ENCODE measurements at regions not wholly inside any gene's neighbourhood (a gene's known extent, or its start where the extent isn't known, plus 50 kb on each side); places are given as distances from the start of the nearest gene placed in this dataset.

- Histone ChIP-seq H4K91ac (replicated peaks; ENCODE audit: insufficient read length, low read length) (no peak overlapping the region), H4K8ac (ENCODE audit: extremely low read depth, insufficient read depth, low read length) (no peak overlapping the region), H4K5ac (ENCODE audit: insufficient read length, low read depth, low read length) (no peak overlapping the region), H2AFZ (ENCODE audit: low read length) (no peak overlapping the region), H3K36me3 (ENCODE audit: control insufficient read depth in 2 of 4, insufficient read depth in 4 of 4, low read length in 3 of 4) (no peaks in the 10 kb centered on the region), H3K79me2 (ENCODE audit: control insufficient read depth in 1 of 2, insufficient read depth in 2 of 2, low read length in 2 of 2) (no peaks in the 10 kb centered on the region), H3K79me1 (ENCODE audit: low read depth, low read length) (no peaks in the 10 kb centered on the region), H3K23me2 (ENCODE audit: low read depth, low read length) (no peaks in the 10 kb centered on the region), H3K4me3 (ENCODE audit: extremely low read depth in 1 of 4, insufficient read depth in 2 of 4, low read depth in 3 of 4, low read length in 4 of 4) (no peak overlapping the region), H3K4me1 (replicated peaks in 1 of 4; ENCODE audit: control insufficient read depth in 3 of 4, insufficient read depth in 4 of 4, low read length in 3 of 4) (peaks cover 0 to 3% (median 0%) of the 10 kb centered on the region in 4 experiments; a peak in 1 of 7 replicates), H2AK5ac (ENCODE audit: low read depth, low read length) (no peak overlapping the region), H3K9me3 (ENCODE audit: insufficient read depth in 2 of 2, low read depth in 1 of 2, low read length in 1 of 2) (no peaks in the 10 kb centered on the region), H3K14ac (ENCODE audit: insufficient read length) (no peak overlapping the region), H3K27me3 (replicated peaks in 1 of 4; ENCODE audit: control insufficient read depth in 3 of 4, extremely low read depth in 1 of 4, insufficient read depth in 3 of 4, low read length in 3 of 4) (peaks cover 0 to 1% (median 0%) of the 10 kb centered on the region in 4 experiments; a peak in 1 of 7 replicates), H2BK5ac (ENCODE audit: low read depth, low read length) (no peak overlapping the region), H3K9ac (replicated peaks in 1 of 4; ENCODE audit: extremely low read depth in 1 of 4, low read depth in 3 of 4, low read length in 3 of 4) (no peak overlapping the region), H2BK20ac (ENCODE audit: low read length) (no peak overlapping the region), H3K18ac (ENCODE audit: extremely low read depth, low read length) (no peak overlapping the region), H3K23ac (ENCODE audit: insufficient read length) (no peak overlapping the region), H2BK12ac (ENCODE audit: low read depth, low read length) (no peak overlapping the region), H3K4me2 (ENCODE audit: insufficient read depth in 1 of 2, low read depth in 2 of 2, low read length in 2 of 2) (no peak overlapping the region), H4K20me1 (replicated peaks in 1 of 2; ENCODE audit: control insufficient read depth in 1 of 2, insufficient read depth in 2 of 2, low read length in 2 of 2) (no peaks in the 10 kb centered on the region), H3K27ac (ENCODE audit: low read depth, low read length) (no peak overlapping the region), H2BK15ac (ENCODE audit: low read length) (no peak overlapping the region), H3K56ac (replicated peaks; ENCODE audit: insufficient read length, low read depth, low read length) (no peak overlapping the region), H2BK120ac (replicated peaks; ENCODE audit: low read depth, low read length) (no peak overlapping the region), H3K4ac (replicated peaks; ENCODE audit: insufficient read length, low read depth, low read length) (no peak overlapping the region)
- POLR2A ChIA-PET (ENCODE audit: partially characterized antibody) = no interaction called here
- FAIRE-seq (no peak), DNase-seq (ENCODE audit: low read depth in 1 of 2, low spot score in 2 of 2) (no peak)
- WGBS, 2 experiments (ENCODE audit: extremely low coverage in 1 of 2, insufficient coverage in 1 of 2, insufficient read length in 1 of 2, insufficient replicate concordance in 2 of 2, low coverage in 1 of 2, low lambda C conversion rate in 2 of 2, missing lambda C conversion rate in 1 of 2) = 94% methylated on average over 2 of the region's 2 CpGs; no CpG with 5 or more reads in 1 of the 2 experiments
- CTCF ChIA-PET (ENCODE audit: partially characterized antibody) = no interaction called here
- TF ChIP-seq KDM4A (IDR thresholded peaks at IDR 0.05; ENCODE audit: low read depth, low read length, severe bottlenecking) = no peak
- no peak for TF ChIP-seq SUZ12 (IDR thresholded peaks at IDR 0.05; ENCODE audit: low read length)
- TF ChIP-seq CREB1 (IDR thresholded peaks at IDR 0.05) = no peak
- TF ChIP-seq USF2 (IDR thresholded peaks at IDR 0.05; ENCODE audit: low read length) = no peak
- TF ChIP-seq SP1 (IDR thresholded peaks at IDR 0.05; ENCODE audit: low read depth, low read length) = no peak
- no peak for TF ChIP-seq JUN (IDR thresholded peaks at IDR 0.05; ENCODE audit: low read depth, low read length)
- no peak for TF ChIP-seq SP4 (IDR thresholded peaks at IDR 0.05; ENCODE audit: low read length)
- no peak for TF ChIP-seq EP300 (IDR thresholded peaks at IDR 0.05; ENCODE audit: borderline replicate concordance in 1 of 2, low read depth in 2 of 2, low read length in 2 of 2)
- TF ChIP-seq EZH2 (IDR thresholded peaks at IDR 0.05; ENCODE audit: low read depth, low read length, severe bottlenecking) = no peak
- TF ChIP-seq POU5F1 (IDR thresholded peaks at IDR 0.05; ENCODE audit: low read depth, low read length) = no peak
- no peak for TF ChIP-seq NANOG (IDR thresholded peaks at IDR 0.05; ENCODE audit: insufficient read depth, low read depth, low read length, poor library complexity, severe bottlenecking)
- no peak for TF ChIP-seq SIRT6 (IDR thresholded peaks at IDR 0.05; ENCODE audit: low read length)
- no peak for TF ChIP-seq RBBP5 (IDR thresholded peaks at IDR 0.05; ENCODE audit: borderline replicate concordance, low read depth, low read length)
- no peak for TF ChIP-seq SIX5 (IDR thresholded peaks at IDR 0.05; ENCODE audit: low read depth, low read length)
- no peak for TF ChIP-seq CBX5 (IDR thresholded peaks at IDR 0.05; ENCODE audit: low read depth, low read length)
Measured at GRCh38 chr4:13992041-13992440, 364.5 kb upstream of the BOD1L1 start.

Measured in H1 (cell line).